Activated CD8-positive, alpha-beta memory T cell treated with anti-CD3 and anti-CD28 coated beads for 4 hours (primary cell): ENCODE measurements at regions not wholly inside any gene's neighbourhood (a gene's known extent, or its start where the extent isn't known, plus 50 kb on each side); places are given as distances from the start of the nearest gene placed in this dataset.
A peak's percentile ranks its signal among the peaks of the same experiment; 100 is the strongest.

Experiments used
- DNase-seq, 2 donors: peaks; one replicate each; pipeline ENCODE4 v3.0.0-alpha.2; 2020; ENCODE audit warnings: low read depth in 2 of 2

DNA sequence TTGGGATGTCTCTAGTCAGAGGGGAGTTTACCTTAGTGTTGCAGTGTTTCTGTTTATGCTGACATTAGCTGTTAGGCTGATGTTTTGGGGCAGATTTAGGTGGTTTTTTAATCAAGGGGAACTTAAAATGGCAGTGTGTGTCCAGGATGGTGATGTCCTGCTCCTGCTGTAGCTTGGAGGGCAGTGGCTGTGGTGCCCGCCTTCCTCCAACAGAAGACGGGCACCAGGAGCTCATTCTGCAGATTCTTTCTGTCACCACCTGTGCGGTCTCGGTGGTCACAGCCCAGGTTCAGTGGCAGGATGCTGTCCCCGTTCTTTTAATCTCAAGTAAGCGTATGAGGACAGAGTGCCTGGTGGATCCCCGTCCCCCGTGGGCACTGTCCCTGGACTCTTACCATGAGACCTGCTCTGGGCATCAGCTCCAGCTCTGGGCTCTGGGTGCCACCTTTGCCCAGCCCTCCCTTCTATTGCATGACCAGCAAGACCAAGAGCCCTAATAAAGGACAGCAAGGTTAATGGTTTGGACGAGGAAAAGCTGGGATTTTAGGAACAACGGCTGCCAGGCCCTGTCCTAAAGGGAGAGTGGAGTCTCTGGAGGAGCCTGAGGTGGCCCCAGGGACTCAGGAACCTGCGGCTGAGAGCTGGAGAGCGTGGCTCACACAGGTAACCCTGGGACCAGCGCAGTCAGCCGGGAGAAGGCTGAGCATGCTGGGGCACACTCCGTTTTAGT is 217.3 kb downstream of the ERMARD start:
- no peak for DNase-seq

DNA sequence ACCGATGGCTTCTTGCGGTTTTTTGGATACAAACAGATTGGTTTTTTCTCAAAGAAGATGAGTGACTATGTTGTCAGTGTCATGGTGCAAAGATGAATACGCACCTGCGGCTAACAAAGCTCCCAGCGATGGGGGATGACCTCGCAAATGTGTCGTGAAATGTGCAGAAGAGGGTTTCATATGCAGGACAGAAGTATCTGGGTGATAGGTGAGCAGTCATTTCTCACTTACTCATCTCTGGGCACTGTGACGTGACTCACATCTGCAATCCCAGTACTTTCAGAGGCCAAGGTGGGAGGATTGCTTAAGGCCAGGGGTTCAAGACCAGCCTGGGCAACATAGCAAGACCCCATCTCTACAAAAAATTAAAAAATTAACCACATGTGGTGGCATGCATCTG is 216.3 kb downstream of the ERMARD start:
- no peak for DNase-seq

DNA sequence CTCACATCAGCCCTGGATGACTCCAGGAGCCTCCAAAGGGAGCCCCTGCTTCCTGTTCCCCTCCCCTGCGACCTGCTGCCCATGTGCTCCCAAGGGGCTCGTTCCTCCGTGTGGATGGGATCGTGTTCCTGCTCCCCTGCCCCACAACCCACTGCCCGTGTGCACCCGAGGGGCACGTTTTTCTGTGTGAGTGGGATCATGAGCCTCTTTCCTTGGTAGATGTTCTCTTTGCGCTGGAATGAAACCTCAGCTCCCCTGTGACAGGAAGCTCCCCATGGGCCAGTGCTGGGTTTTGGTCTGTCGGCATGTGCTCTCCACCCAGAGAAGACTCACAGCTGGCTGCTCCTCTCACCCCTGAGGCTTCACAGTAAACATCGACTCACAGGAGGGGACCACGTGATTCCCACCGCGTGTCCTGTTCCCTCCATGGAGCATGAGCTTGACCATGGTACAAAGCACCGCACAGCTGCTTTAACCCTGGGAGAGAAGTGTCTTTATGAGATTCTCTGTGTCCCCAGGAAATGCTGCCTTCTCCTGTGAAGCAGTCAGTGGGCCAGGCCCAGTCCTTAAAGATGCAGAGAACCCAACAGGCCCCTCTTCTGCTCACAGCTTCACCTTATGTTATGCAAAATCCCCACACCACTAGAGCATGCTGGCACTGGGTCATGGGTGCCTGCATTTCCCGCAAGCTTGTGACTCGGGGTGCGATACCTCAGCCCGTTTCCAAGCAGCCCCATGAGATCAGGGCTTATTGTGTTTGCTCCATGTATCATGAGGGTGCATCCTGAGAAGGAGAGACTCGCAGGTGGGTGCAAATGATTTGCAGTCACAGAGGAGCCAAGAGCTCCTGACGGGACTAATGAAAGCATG is 215.1 kb downstream of the ERMARD start:
- no peak for DNase-seq

DNA sequence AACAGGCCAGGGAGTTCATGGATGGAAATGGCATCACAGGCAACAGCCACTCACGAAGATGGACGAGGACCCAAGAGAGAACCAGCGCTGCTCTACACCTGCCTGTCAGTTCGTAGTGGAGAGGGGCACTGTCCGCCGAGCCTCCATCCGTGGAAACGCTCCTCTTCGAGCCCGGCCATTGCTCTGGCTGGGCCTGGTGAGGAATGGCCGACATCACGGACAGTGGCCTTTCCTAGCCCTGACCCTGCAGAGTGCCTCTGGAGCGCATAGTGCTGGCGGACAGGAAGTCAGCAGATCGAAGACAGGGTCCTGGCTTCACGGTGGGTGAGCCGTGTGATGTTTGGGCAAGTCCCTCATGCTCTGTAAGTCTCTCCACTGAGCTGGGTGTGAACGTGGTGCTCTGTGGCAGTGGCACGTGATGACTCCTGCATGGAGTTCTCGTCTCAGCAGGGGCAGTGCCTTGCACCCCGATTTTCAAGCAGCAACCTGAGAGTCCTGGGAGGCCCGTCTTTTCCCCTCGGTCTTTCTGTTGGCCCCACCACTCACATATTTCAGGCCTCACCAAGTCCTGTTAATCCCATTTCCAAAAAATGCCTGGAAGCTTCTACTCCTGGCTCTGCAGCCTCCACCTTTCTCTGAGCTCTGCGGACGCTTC is 214.4 kb downstream of the ERMARD start:
- DNase-seq, result no peak

DNA sequence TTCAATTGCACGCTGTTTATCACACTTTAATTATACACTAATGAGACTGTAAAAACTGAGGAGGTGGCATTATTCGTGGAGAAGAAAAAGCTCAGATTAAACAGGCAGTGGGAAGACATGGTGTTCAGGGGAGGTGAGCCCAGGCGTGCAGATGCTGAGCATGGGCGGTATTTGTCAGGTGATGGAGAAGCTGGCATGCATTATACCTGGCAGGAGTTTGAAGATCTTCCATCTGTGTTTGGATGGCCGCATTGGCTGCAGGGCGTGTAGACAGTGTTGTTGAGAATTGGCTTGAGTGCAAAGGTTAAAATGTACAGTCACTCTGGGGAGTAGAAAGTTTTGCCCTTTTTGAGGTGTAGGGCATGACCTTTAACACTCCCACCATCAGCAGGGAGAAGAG is 213.8 kb downstream of the ERMARD start:
- DNase-seq, result no peak

DNA sequence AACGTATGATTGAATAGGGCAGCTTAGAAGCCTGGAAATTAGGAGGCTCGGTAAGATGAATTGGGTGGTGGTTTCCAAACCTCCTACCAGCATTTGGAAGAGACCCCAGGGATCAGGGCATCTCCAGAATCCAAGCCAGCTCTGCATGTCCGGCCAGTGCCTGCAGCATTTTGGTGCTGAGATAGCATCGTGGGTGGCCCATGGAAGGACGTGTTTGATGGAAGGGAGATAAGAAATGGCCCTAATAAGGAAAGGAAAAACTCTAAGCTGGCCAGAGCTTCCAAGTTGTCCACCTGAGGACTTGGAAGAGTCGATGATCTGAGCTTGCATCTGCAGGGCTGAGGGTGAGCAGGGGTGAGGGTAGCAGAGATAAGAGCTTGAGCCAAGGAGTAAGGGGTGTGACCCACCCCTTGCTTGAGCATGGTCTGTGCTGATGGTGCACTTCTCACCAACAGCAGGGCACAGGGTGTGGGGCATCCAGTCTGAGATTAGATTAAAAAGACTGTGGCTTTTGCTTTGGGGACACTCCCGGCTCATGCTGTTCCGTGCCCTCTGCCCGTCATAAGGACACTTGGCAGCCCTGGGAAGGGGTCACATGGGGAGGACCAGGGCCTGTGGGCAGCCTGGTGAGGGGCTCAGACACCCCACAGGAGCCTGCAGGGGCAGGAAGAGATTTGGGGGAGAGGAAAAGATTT is 213.2 kb downstream of the ERMARD start:
- DNase-seq, result no peak

DNA sequence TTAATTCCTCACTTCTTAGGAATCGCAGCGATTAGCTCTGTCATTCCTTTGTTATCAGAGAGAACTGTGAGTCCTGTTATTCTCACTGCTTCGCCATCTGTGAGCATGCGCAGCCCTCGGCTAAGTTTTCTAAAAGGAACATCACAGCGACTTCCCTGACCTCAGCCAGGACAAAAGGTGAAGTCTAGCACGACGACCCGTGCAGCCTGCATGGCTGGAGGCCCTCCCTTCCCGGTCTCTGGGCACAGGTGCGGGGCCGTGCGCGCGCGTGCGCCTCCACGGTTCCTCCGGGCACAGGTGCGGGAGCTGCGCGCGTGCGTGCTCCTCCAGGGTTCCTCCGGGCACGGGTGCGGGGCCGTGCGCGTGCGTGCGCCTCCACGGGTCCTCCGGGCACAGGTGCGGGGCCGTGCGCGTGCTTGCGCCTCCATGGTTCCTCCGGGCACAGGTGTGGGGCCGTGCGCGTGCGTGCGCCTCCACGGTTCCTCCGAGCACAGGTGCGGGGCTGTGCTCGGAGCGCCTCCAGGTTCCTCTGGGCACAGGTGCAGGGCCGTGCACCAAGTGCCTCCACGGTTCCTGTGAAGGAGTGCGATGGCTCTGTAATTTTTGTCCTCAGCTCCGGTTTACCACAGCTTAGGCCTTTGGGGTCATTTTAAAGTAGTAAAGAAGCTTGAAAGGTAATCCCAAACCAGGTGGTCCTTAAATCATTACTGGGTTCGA is 212.3 kb downstream of the ERMARD start:
- DNase-seq, result no peak

DNA sequence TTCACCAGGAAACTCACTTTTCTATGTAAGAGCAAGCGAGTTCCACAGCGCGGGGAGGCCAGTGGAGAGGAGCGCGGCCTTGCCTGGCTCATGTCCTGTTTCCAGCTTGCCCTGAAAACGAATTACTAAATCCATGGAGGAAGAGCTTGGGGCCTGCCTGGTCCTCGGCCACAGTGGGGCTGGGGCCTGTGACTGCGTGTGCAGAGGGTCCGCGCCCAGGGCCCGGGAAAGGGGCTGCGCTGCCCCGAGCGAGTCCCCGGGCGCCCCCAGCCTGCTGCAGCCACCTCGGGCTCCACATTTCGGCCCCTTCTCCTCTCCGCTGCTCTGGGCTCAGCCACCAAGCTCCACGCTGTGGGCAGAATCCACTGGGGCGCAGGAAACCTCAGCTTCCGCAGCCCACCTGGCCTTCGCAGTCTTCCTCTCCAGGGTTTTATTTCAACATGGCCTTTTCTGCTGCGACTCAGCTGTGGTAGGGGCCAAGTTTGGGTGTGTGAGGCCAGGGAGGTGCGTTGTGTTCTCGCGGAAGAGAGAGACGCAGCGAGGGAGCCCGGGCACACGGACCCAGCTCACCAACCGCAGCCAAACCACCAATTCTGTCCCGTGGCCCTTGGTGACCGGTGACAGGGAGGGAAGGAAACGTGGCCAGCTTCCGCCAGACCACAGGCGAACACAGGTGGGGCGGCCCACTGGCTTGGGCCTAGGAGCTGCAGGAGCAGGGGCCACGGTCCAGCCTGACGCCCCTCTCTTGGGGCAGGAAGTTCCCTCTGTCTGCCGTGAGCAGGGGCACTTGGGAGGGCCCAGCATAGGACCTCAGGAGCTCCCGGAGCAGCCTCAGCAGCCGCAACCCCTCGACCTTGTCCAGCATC is 211.4 kb downstream of the ERMARD start:
- no peak for DNase-seq

DNA sequence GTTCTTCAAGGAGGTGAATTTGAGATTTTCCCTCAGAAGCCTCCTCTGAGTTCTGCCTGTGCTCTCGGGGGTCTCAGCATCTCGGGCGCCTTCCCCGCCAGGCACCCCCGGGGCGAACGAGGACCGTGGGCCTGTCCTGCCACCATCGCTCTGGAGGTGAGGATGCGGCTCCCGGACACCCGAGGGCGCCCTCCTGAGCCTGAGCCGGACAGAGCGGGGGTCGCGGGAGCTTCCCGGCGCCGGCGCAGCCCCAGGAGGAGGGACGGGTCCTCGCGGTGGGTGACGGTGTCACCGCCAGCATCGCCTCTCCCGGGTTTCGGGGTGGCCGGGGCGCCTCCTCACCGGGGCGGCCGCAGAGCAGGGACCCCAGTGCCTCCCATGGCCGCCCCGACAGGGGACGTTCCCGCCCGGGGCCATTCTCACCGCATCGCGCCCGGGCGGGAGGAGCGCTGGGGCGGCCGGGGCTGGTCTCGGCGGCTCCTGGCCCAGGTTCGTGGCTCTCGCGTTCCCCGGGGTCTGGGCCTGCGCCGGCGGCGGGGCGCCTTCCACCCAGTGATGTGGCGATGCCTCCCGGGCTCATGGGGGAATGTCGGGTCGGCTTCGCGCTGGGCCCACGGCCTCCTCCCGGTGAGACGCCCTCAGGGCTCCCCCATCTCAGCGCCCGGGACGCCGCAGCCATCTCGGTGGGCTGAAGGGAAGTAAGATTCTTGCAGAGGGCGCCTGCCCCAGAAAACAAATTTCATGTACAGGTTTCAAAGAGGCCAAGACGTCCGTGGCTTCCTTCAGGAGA is 210.5 kb downstream of the ERMARD start:
- DNase-seq, result no peak

DNA sequence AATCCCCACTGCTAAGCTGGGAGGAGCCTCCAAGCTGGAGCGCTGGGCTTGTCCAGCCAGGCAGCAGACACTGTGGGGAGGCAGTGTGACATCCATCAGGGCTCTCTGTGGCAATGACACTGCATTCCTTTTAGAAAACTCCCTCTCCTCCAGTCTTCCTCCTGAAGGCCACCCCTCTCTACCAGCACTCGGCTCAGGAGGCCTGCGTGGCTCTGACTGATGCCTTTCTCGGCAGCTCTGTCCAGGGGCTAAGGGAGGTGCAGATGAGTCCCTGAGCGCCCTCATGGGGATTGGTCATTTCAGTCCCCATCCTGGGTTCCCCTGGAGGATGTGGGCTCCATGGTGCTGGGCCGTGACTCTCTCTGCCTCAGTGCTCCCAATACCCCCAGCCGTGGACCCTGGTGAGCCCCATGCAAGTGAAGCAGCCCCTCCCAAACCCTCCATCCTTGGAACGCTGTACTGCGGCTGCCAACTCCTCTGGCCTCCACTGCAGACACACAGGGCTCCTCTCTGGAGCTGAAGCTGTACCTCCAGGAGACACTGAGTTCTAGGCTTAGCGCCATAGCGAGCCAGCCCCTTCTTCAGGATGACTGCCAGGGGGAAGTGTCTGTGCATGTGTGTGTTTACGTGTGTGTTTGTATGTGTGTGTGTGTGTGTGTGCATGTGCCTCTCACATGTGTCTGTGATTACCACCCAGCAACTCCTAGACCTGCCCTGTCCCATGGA is 209.6 kb downstream of the ERMARD start:
- no peak for DNase-seq

DNA sequence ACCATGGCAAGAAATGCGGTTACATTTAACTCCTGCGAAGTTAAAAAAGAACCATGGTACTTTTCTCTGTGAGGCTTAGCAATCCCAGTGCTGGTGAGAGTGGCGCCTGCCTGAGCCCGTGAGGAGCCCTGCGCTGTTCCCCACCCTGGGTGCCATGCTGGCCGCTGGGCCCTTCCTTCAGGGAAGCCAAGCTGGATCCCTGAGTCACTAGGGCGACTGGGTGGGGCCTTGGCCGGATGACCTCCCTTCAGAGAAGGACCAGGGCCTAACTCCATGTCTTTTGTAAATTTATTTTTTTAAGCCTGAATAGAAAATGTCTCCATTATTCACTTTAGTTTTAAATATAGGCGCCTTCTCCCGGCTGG is 209.1 kb downstream of the ERMARD start:
- no peak for DNase-seq

DNA sequence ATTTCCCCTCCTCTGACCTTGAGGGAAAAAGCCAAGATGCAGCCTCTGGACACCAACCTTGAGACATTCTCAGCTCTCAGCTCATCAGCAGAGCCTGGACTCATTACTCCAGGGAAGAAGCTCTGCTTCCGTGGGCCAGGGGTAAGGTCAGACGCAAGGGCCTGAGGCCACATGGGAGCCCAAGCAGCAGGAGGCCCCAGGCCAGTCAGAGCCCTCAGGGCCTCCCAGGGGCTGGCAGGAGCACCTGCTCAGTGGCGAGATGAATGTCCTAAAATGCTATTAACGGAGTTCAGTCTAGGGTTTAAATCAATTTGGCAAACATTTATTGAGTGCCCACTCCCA is 208.6 kb downstream of the ERMARD start:
- no peak for DNase-seq

DNA sequence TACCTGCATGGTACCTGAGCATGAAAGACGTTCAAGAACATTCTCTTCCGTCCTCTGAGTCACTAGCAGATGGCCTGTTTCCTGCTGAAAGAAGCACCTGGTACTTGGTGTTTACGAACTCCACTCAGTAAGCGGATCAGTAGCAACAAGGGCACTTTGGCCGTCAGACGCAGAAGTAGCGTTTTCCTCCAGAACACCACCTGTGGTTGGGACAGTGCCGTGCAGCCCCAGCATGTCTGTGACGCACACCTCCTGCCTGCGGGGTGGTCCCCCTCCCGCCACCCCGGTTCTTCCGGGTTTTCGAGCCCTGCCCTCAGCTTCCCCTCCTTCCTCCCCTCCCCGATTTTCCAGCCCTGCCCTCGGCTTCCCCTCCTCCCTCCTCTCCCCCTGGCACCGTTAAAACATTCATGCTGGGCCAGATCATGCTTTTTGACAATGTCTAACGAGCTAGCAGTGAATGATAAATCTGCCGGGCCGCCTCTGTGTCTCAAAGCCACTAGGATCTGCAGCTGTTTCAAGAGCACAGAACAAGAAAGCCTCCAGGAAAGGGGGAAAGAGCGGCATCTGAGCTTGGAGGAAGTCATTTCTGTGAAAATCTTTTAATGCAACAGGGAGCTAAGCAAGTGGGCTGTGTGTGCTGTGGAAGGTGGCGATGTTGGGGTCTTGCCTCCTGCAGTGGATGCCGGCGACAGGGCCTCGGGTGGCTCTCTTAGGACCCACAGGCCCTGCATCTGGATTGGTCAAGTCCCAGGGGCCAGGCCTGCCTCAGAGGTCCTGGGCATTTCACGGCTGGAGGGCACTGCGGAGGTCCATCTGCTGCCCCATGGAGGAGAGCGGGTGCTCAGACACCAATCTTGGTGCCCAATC is 207.9 kb downstream of the ERMARD start:
- DNase-seq, result peak in 1 of 2 donors; percentile 13

DNA sequence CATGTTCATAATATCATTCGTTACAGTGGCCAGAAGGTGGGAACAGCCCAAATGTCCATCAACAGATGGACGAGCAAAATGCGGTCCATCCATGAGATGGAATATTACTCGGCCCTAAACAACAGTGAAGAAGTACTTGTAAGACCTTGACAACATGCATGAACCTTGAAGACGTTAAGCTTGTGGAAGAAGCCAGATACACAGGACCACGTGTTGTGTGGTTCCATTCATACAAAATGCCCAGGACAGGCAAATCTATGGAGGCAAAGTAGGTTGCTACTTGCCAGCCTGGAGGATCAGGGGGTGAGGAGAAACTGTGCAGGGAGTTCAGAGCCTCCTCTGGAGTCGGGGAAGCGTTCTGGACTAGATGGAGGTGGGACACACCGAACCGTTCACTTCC is 207.1 kb downstream of the ERMARD start:
- DNase-seq, result no peak

DNA sequence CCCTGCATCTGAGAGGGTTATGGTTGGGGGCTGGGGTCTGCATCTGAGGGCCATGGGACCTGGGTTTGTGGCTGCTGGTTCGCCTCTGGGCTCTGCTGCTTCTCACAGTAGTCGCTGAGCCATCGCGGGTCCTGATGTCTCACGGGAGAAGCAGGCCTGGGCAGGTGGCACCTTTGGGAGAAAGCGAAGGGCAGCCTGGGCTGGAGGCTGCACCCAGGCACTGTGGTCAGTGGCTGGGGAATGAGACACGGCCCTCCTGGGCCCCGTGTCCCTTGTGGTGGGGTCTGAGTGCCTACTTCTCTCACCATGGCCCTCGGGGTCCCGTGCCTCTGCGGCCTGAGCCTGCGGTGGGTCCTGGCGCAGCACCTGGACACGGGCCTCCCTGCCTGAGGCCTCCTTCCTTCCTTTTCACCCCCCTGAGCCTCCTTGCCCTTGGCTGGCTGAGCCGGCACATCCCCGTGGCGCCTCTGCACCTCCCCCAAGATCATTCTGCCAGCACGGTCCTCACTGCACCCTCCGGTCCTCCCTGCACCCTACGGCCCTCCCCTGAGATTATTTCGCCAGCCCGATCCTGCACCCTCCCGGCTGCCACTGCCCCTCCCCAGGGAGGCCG is 206.0 kb downstream of the ERMARD start:
- no peak for DNase-seq

DNA sequence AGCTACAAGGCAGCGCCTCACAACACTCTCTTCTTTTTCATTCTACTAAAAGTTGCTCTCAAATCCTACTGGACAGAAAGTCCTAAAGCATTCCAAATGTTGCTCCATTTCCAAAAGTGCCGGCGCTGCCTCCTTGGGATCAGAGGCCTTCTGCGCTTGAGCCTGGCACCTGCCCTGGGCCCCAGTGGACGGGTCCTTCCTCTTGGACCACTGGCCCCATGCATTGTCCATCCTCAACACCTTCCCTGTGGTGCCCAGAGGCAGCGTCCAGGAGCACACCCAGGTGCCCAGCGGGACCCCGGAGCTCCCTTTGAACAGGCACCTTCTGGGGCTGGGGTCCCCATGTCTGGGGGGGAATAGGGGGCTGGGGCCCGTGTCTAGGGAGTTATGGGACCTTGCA is 205.2 kb downstream of the ERMARD start:
- no peak for DNase-seq

DNA sequence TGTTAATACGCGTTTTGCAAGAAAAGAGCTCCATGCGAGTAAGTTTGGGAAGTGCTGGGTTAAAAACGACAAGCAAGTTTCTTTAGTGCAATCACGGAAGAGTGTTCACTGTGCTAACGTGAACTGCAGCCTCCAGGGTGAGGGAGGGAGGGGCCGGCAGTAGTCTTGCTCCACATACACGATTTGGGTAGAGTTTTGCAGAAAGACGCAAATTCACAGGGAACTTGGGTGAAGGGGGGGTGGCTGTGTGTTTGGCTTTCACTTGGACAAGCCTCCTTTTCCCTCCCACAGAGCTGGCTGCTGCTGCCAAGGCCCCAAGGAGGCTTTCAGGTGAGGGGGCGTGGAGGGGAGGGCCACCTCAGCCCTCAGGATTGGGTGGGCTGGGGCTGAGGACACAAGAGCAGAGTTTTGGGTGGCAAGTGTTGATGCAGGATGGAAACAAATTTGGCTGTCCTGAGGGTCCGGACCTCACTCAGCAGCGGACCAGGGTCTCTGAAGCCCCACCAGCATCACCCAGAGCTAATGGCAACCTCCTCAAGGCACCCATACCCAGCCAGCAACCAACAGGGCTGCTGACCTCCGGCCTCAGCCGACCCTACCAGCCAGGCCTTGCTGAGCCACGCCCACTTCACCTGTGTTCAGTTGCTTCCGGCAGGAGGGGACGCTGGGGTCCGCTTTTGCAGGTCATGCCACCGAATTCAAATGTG is 204.5 kb downstream of the ERMARD start:
- no peak for DNase-seq
